ENCODE measurements at regions not wholly inside any gene's neighbourhood (a gene's known extent, or its start where the extent isn't known, plus 50 kb on each side); places are given as distances from the start of the nearest gene placed in this dataset.

DNA sequence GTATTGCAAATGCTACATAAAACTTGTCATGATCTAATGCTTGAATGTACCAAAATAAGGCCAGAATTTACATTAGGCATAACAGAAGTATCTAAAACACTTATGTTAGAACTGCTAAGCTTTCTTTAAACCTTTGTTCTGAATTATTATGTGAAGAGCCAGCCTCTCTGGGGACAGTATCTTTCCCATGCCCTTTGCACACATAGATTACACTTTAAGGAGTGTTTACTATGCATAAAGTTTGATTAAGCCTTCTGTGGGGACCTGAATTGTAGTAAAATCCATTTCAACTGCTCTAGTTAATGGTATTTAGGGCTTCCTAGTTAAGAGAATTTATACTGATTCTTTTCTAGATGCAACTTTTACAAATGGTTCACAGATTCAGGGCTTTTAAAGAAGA is 444.7 kb downstream of the IPMK start:
- Histone ChIP-seq H3K4me3 (ENCODE audit: low read depth, low read length) (no peak overlapping the region), H2BK12ac (ENCODE audit: low read length) (no peak overlapping the region), H3K9me3 (ENCODE audit: insufficient read depth, low read depth, low read length) (peaks cover 1% of the 10 kb centered on the region), H2AK5ac (ENCODE audit: low read length) (no peak overlapping the region), H4K91ac (ENCODE audit: low read depth, low read length) (no peak overlapping the region), H2BK5ac (ENCODE audit: low read depth, low read length, poor library complexity) (no peak overlapping the region), H3K27ac (ENCODE audit: low read depth, low read length) (no peak overlapping the region), H2BK120ac (ENCODE audit: insufficient read depth, low read length, poor library complexity) (no peak overlapping the region), H3K18ac (ENCODE audit: low read length) (no peak overlapping the region), H3K36me3 (ENCODE audit: control insufficient read depth in 1 of 2, insufficient read depth in 2 of 2, low read length in 2 of 2) (no peaks in the 10 kb centered on the region), H4K8ac (ENCODE audit: low read depth, low read length) (no peak overlapping the region), H4K12ac (ENCODE audit: low read depth, low read length) (no peak overlapping the region), H3K4me2 (ENCODE audit: low read length) (no peak overlapping the region), H3K79me1 (ENCODE audit: low read length) (no peaks in the 10 kb centered on the region), H3K79me2 (ENCODE audit: control insufficient read depth, insufficient read depth, low read length, poor library complexity) (no peaks in the 10 kb centered on the region), H3K4ac (ENCODE audit: low read depth, low read length) (no peak overlapping the region), H3K23ac (ENCODE audit: low read length) (no peak overlapping the region), H3K4me1 (ENCODE audit: control insufficient read depth in 1 of 2, insufficient read depth in 2 of 2, low read length in 2 of 2) (no peaks in the 10 kb centered on the region), H3K9ac (ENCODE audit: low read length) (no peak overlapping the region), H3K27me3 (ENCODE audit: insufficient read depth, low read length) (no peaks in the 10 kb centered on the region), H3K14ac (ENCODE audit: low read length) (no peak overlapping the region), H2AFZ (ENCODE audit: insufficient read depth, low read length, poor library complexity) (no peak overlapping the region)
- DNase-seq: no peak

DNA sequence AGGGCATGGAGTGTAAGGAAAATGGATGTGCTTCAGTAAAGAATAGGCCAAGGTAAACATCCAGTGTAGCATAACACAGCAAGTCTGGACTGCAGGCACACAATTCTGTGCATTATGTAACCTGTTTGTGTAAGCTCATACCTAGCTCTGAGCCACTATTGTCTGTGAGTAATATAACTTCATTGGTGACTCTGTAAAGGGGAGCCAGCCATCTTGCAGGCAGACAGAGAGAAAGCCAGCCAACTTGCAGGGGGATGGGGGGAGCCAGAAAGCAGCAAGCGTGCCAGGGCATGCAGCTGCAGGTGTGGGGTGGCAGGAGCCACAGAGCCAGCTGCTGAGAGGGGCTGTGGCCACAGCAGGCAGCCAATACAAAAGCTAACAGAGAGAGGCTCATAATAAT is 449.2 kb downstream of the IPMK start:
- no peak overlapping the region for H3K4ac ChIP-seq (ENCODE audit: low read depth, low read length)
- H3K23ac ChIP-seq (ENCODE audit: low read length): no peak overlapping the region
- H3K4me3 ChIP-seq (ENCODE audit: low read depth, low read length): no peak overlapping the region
- no peak overlapping the region for H4K91ac ChIP-seq (ENCODE audit: low read depth, low read length)
- no peak overlapping the region for H2AFZ ChIP-seq (ENCODE audit: insufficient read depth, low read length, poor library complexity)
- WGBS (ENCODE audit: extremely low coverage, insufficient coverage, insufficient read length): no CpG with 5 or more reads among the region's 1 CpG
- no peak overlapping the region for H4K12ac ChIP-seq (ENCODE audit: low read depth, low read length)
- no peak overlapping the region for H3K18ac ChIP-seq (ENCODE audit: low read length)
- H2BK12ac ChIP-seq (ENCODE audit: low read length): no peak overlapping the region
- H2AK5ac ChIP-seq (ENCODE audit: low read length): no peak overlapping the region
- no peaks in the 10 kb centered on the region for H3K36me3 ChIP-seq (ENCODE audit: control insufficient read depth in 1 of 2, insufficient read depth in 2 of 2, low read length in 2 of 2)
- H3K79me1 ChIP-seq (ENCODE audit: low read length): no peaks in the 10 kb centered on the region
- no peak overlapping the region for H4K8ac ChIP-seq (ENCODE audit: low read depth, low read length)
- no peak overlapping the region for H3K4me2 ChIP-seq (ENCODE audit: low read length)
- H3K9ac ChIP-seq (ENCODE audit: low read length): no peak overlapping the region
- no peaks in the 10 kb centered on the region for H3K4me1 ChIP-seq (ENCODE audit: control insufficient read depth in 1 of 2, insufficient read depth in 2 of 2, low read length in 2 of 2)
- no peak for DNase-seq
- H3K27ac ChIP-seq (ENCODE audit: low read depth, low read length): no peak overlapping the region
- no peak overlapping the region for H2BK5ac ChIP-seq (ENCODE audit: low read depth, low read length, poor library complexity)
- no peaks in the 10 kb centered on the region for H3K79me2 ChIP-seq (ENCODE audit: control insufficient read depth, insufficient read depth, low read length, poor library complexity)
- no peak overlapping the region for H3K14ac ChIP-seq (ENCODE audit: low read length)
- H2BK120ac ChIP-seq (ENCODE audit: insufficient read depth, low read length, poor library complexity): no peak overlapping the region
- no peaks in the 10 kb centered on the region for H3K27me3 ChIP-seq (ENCODE audit: insufficient read depth, low read length)
- peaks cover 6% of the 10 kb centered on the region for H3K9me3 ChIP-seq (ENCODE audit: insufficient read depth, low read depth, low read length)

DNA sequence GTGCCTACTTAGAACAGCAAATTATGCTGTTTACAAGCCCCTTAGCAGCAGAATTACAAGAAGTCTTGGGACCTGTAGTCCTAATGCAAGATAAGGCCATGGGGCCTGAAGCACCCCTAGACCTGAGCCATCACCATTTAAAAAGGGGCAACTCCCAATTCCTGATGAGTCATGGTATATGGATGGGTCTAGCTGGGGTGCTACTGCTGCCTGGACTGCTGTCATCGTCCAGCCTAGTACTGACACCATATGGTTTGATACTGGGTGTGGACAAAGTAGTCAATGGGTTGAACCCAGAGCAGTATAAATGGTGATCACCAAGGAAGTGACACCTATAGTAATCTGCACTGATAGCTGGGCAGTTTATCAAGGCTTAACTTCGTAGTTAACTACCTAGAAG is 450.0 kb downstream of the IPMK start:
- Histone ChIP-seq H3K4ac (ENCODE audit: low read depth, low read length) (no peak overlapping the region), H3K9ac (ENCODE audit: low read length) (no peak overlapping the region), H2BK5ac (ENCODE audit: low read depth, low read length, poor library complexity) (no peak overlapping the region), H4K12ac (ENCODE audit: low read depth, low read length) (no peak overlapping the region), H3K18ac (ENCODE audit: low read length) (no peak overlapping the region), H2BK120ac (ENCODE audit: insufficient read depth, low read length, poor library complexity) (no peak overlapping the region), H3K4me3 (ENCODE audit: low read depth, low read length) (no peak overlapping the region), H3K27ac (ENCODE audit: low read depth, low read length) (no peak overlapping the region), H3K36me3 (ENCODE audit: control insufficient read depth in 1 of 2, insufficient read depth in 2 of 2, low read length in 2 of 2) (no peaks in the 10 kb centered on the region), H3K27me3 (ENCODE audit: insufficient read depth, low read length) (no peaks in the 10 kb centered on the region), H3K9me3 (ENCODE audit: insufficient read depth, low read depth, low read length) (peaks cover 6% of the 10 kb centered on the region), H3K79me1 (ENCODE audit: low read length) (no peaks in the 10 kb centered on the region), H2BK12ac (ENCODE audit: low read length) (no peak overlapping the region), H2AK5ac (ENCODE audit: low read length) (no peak overlapping the region), H3K4me2 (ENCODE audit: low read length) (no peak overlapping the region), H2AFZ (ENCODE audit: insufficient read depth, low read length, poor library complexity) (no peak overlapping the region), H4K91ac (ENCODE audit: low read depth, low read length) (no peak overlapping the region), H3K23ac (ENCODE audit: low read length) (no peak overlapping the region), H3K4me1 (ENCODE audit: control insufficient read depth in 1 of 2, insufficient read depth in 2 of 2, low read length in 2 of 2) (no peaks in the 10 kb centered on the region), H3K14ac (ENCODE audit: low read length) (no peak overlapping the region), H4K8ac (ENCODE audit: low read depth, low read length) (no peak overlapping the region), H3K79me2 (ENCODE audit: control insufficient read depth, insufficient read depth, low read length, poor library complexity) (no peaks in the 10 kb centered on the region)
- DNase-seq: no peak
- no CpG with 5 or more reads among the region's 2 CpGs for WGBS (ENCODE audit: extremely low coverage, insufficient coverage, insufficient read length)

DNA sequence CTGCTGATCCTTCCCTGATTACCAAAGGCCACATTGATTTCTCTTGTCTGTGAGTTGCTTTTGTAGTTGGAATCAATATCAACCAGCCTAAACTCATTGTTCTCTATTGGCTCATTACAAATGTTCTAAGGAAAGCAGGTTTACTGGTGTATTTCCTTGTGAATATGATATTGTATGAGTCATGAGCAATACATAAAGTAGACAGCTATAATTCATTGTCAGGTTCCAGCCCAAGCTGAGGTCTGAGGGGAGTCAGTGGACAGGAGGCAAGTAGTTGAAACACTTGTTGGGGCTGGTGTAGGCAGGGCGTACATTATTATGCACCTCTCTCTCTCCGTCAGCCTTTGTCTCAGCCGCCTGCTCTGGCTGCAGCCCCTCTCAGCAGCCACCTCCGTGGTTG is 451.7 kb downstream of the IPMK start:
- Histone ChIP-seq H2AK5ac (ENCODE audit: low read length) (no peak overlapping the region), H3K27ac (ENCODE audit: low read depth, low read length) (no peak overlapping the region), H3K4me2 (ENCODE audit: low read length) (no peak overlapping the region), H3K27me3 (ENCODE audit: insufficient read depth, low read length) (no peaks in the 10 kb centered on the region), H3K18ac (ENCODE audit: low read length) (no peak overlapping the region), H3K14ac (ENCODE audit: low read length) (no peak overlapping the region), H3K23ac (ENCODE audit: low read length) (no peak overlapping the region), H3K4me3 (ENCODE audit: low read depth, low read length) (no peak overlapping the region), H4K91ac (ENCODE audit: low read depth, low read length) (no peak overlapping the region), H3K79me1 (ENCODE audit: low read length) (no peaks in the 10 kb centered on the region), H3K9me3 (ENCODE audit: insufficient read depth, low read depth, low read length) (peaks cover 6% of the 10 kb centered on the region), H3K4ac (ENCODE audit: low read depth, low read length) (no peak overlapping the region), H3K79me2 (ENCODE audit: control insufficient read depth, insufficient read depth, low read length, poor library complexity) (no peaks in the 10 kb centered on the region), H3K9ac (ENCODE audit: low read length) (no peak overlapping the region), H3K36me3 (ENCODE audit: control insufficient read depth in 1 of 2, insufficient read depth in 2 of 2, low read length in 2 of 2) (no peaks in the 10 kb centered on the region), H4K12ac (ENCODE audit: low read depth, low read length) (no peak overlapping the region), H2AFZ (ENCODE audit: insufficient read depth, low read length, poor library complexity) (no peak overlapping the region), H2BK5ac (ENCODE audit: low read depth, low read length, poor library complexity) (no peak overlapping the region), H2BK12ac (ENCODE audit: low read length) (no peak overlapping the region), H4K8ac (ENCODE audit: low read depth, low read length) (no peak overlapping the region), H3K4me1 (ENCODE audit: control insufficient read depth in 1 of 2, insufficient read depth in 2 of 2, low read length in 2 of 2) (no peaks in the 10 kb centered on the region), H2BK120ac (ENCODE audit: insufficient read depth, low read length, poor library complexity) (no peak overlapping the region)
- no peak for DNase-seq
- WGBS (ENCODE audit: extremely low coverage, insufficient coverage, insufficient read length): no CpG with 5 or more reads among the region's 4 CpGs

DNA sequence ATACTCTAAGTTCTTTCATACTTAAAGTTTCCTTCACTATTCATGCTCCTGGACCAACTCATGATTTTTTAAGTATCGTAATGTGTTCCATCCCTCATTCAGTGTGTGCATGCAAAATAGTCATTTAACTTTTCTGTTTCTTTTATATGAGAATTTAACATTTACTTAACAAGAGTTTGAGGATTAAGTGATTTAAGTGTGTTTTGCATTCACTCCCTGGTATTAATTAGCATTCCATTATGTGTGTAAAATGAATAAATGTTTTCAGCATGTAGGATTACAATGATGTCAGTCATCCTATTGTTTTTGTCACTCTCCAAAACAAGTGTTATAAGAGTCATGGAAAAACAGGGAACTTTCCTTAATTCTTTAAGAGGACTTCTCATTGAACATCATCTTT is 457.7 kb downstream of the IPMK start:
- no peak overlapping the region for H2BK12ac ChIP-seq (ENCODE audit: low read length)
- no peak overlapping the region for H4K91ac ChIP-seq (ENCODE audit: low read depth, low read length)
- WGBS (ENCODE audit: extremely low coverage, insufficient coverage, insufficient read length): no CpG with 5 or more reads among the region's 1 CpG
- H2BK120ac ChIP-seq (ENCODE audit: insufficient read depth, low read length, poor library complexity): no peak overlapping the region
- H3K14ac ChIP-seq (ENCODE audit: low read length): no peak overlapping the region
- no peak overlapping the region for H3K4me2 ChIP-seq (ENCODE audit: low read length)
- no peaks in the 10 kb centered on the region for H3K79me1 ChIP-seq (ENCODE audit: low read length)
- no peak overlapping the region for H2AFZ ChIP-seq (ENCODE audit: insufficient read depth, low read length, poor library complexity)
- H3K23ac ChIP-seq (ENCODE audit: low read length): no peak overlapping the region
- no peak overlapping the region for H3K18ac ChIP-seq (ENCODE audit: low read length)
- H3K4ac ChIP-seq (ENCODE audit: low read depth, low read length): no peak overlapping the region
- H3K79me2 ChIP-seq (ENCODE audit: control insufficient read depth, insufficient read depth, low read length, poor library complexity): no peaks in the 10 kb centered on the region
- no peaks in the 10 kb centered on the region for H3K9me3 ChIP-seq (ENCODE audit: insufficient read depth, low read depth, low read length)
- H2BK5ac ChIP-seq (ENCODE audit: low read depth, low read length, poor library complexity): no peak overlapping the region
- H4K12ac ChIP-seq (ENCODE audit: low read depth, low read length): no peak overlapping the region
- no peak overlapping the region for H3K27ac ChIP-seq (ENCODE audit: low read depth, low read length)
- H3K9ac ChIP-seq (ENCODE audit: low read length): no peak overlapping the region
- no peak for DNase-seq
- no peak overlapping the region for H4K8ac ChIP-seq (ENCODE audit: low read depth, low read length)
- no peak overlapping the region for H3K4me3 ChIP-seq (ENCODE audit: low read depth, low read length)
- H3K36me3 ChIP-seq (ENCODE audit: control insufficient read depth in 1 of 2, insufficient read depth in 2 of 2, low read length in 2 of 2): no peaks in the 10 kb centered on the region
- no peaks in the 10 kb centered on the region for H3K4me1 ChIP-seq (ENCODE audit: control insufficient read depth in 1 of 2, insufficient read depth in 2 of 2, low read length in 2 of 2)
- no peak overlapping the region for H2AK5ac ChIP-seq (ENCODE audit: low read length)
- no peaks in the 10 kb centered on the region for H3K27me3 ChIP-seq (ENCODE audit: insufficient read depth, low read length)

Measured in trophoblast cell (in vitro differentiated cells and primary cell).